ENCODE measurements at regions not wholly inside any gene's neighbourhood (a gene's known extent, or its start where the extent isn't known, plus 50 kb on each side); places are given as distances from the start of the nearest gene placed in this dataset.
"Not testable (repeated sequence)": the region's sequence is repeated elsewhere in the genome, so short reads cannot be mapped to it uniquely, and the experiment has no call there.

- CTCF ChIA-PET: no interaction called here
- ATAC-seq (ENCODE audit: low read depth): no peak
Measured at GRCh38 chr6:134768931-134769330, 181.0 kb downstream of the ALDH8A1 start.

GRCh38 chr6:134766497-134766896, 183.4 kb downstream of the ALDH8A1 start:
- H3K36me3 Mint-ChIP-seq (ENCODE audit: low read depth): no peaks in the 10 kb centered on the region
- ATAC-seq (ENCODE audit: low read depth) (no peak), DNase-seq (no peak)
- H3K4me1 Mint-ChIP-seq: no peaks in the 10 kb centered on the region
- CTCF ChIA-PET: no interaction called here
- intact Hi-C loops (cut with micrococcal nuclease): no loop called here
- H3K27me3 Mint-ChIP-seq: peaks cover 9% of the 10 kb centered on the region
- H3K27ac Mint-ChIP-seq: no peak overlapping the region
- no peak overlapping the region for H3K4me3 Mint-ChIP-seq
- no peak for TF ChIP-seq CTCF (IDR thresholded peaks at IDR 0.05)
- POLR2A ChIA-PET: no interaction called here
- H3K9me3 Mint-ChIP-seq: peaks cover 3% of the 10 kb centered on the region

More at GRCh38 chr6:134768931-134769330, 181.0 kb downstream of the ALDH8A1 start:
- no peaks in the 10 kb centered on the region for H3K9me3 Mint-ChIP-seq
- no peaks in the 10 kb centered on the region for H3K4me1 Mint-ChIP-seq
- no peak for TF ChIP-seq CTCF (IDR thresholded peaks at IDR 0.05)
- H3K4me3 Mint-ChIP-seq: no peak overlapping the region
- H3K36me3 Mint-ChIP-seq (ENCODE audit: low read depth): no peaks in the 10 kb centered on the region
- no peak for DNase-seq
- intact Hi-C loops (cut with micrococcal nuclease): no loop called here
- H3K27me3 Mint-ChIP-seq: peaks cover 7% of the 10 kb centered on the region
- no peak overlapping the region for H3K27ac Mint-ChIP-seq
- POLR2A ChIA-PET: no interaction called here

GRCh38 chr6:134764741-134765140, 185.2 kb downstream of the ALDH8A1 start:
- DNase-seq: no peak
- Mint-ChIP-seq H3K4me1 (no peaks in the 10 kb centered on the region), H3K9me3 (peaks cover 3% of the 10 kb centered on the region), H3K36me3 (ENCODE audit: low read depth) (no peaks in the 10 kb centered on the region), H3K4me3 (no peak overlapping the region), H3K27me3 (peaks cover 9% of the 10 kb centered on the region), H3K27ac (no peak overlapping the region)
- POLR2A ChIA-PET: no interaction called here
- intact Hi-C loops (cut with micrococcal nuclease): no loop called here
- ATAC-seq (ENCODE audit: low read depth): no peak
- no peak for TF ChIP-seq CTCF (IDR thresholded peaks at IDR 0.05)
- CTCF ChIA-PET: no interaction called here

DNA sequence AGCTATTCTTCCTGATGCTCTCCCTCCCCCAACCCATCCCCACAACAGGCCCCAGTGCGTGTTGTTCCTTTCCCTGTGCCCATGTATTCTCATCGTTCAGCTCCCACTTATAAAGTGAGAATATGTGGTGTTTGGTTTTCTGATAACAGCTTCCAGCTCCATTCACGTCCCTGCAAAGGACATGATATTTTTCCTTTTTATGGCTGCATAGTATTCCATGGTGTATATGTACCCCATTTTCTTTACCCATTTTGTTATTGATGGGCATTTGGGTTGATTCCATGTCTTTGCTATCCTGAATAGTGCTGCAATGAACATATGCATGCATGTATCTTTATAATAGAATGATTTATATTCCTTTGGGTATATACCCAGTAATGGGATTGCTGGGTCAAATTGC, 186.3 kb downstream of the ALDH8A1 start:
- H3K27me3 Mint-ChIP-seq, CTCF ChIA-PET: not testable (repeated sequence)

DNA sequence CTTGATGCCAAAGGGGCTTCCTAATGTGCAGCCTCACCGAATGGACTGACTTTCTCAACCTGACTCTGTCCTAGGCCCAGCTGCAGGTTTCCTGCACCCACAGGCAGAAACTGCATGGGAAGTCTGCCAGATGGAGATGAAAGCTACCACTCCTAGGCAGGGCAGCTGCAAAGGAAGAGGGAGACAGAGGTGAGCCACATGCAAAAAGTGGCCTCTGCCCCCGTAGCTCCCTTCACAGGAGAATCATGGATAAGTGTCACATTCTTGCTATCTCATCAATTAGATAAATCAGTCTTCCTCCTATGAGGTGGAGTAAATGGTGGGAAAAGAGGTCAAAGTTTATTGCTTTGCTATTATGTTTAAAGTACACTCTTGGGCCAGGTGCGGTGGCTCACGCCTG, 191.3 kb downstream of the ALDH8A1 start:
- H3K27me3 Mint-ChIP-seq: peaks cover 2% of the 10 kb centered on the region
- H3K36me3 Mint-ChIP-seq (ENCODE audit: low read depth): no peaks in the 10 kb centered on the region
- CTCF ChIA-PET: no interaction called here
- ATAC-seq (ENCODE audit: low read depth) (no peak), DNase-seq (no peak)
- H3K4me3 Mint-ChIP-seq: no peak overlapping the region
- H3K9me3 Mint-ChIP-seq: peaks cover 3% of the 10 kb centered on the region
- H3K27ac Mint-ChIP-seq: no peak overlapping the region
- no peaks in the 10 kb centered on the region for H3K4me1 Mint-ChIP-seq
- intact Hi-C loops (cut with micrococcal nuclease): no loop called here
- POLR2A ChIA-PET: no interaction called here
- TF ChIP-seq CTCF (IDR thresholded peaks at IDR 0.05): no peak

More for the DNA sequence above, 186.3 kb downstream of the ALDH8A1 start:
- H3K9me3 Mint-ChIP-seq; H3K4me3 Mint-ChIP-seq; DNase-seq; H3K36me3 Mint-ChIP-seq (ENCODE audit: low read depth); ATAC-seq (ENCODE audit: low read depth); intact Hi-C loops (cut with micrococcal nuclease); H3K4me1 Mint-ChIP-seq; POLR2A ChIA-PET; H3K27ac Mint-ChIP-seq: not testable (repeated sequence)

DNA sequence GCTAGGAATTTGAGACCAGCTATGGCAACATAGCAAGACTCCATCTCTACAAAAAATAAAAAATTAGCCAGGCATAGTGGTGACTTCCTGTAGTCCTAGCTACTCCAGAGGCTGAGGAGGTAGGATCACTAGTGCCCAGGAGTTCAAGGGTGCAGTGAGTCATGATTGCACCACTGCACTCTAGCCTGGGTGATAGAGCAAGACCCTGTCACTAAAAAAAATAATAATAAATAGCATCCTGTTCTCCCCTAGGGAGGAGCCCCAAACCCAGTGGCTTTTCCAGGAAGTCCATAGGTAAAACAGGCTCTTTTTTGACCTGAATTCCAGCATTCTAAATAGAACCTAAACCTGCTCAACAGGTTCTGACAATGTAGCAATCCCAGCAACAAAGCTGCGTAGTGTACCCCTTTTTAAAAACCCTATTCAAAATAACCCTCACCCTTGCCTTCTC, 192.0 kb downstream of the ALDH8A1 start:
- POLR2A ChIA-PET: no interaction called here
- Mint-ChIP-seq H3K27me3 (no peaks in the 10 kb centered on the region), H3K4me3 (no peak overlapping the region), H3K36me3 (ENCODE audit: low read depth) (no peaks in the 10 kb centered on the region), H3K27ac (no peak overlapping the region), H3K9me3 (no peaks in the 10 kb centered on the region), H3K4me1 (no peaks in the 10 kb centered on the region)
- no peak for TF ChIP-seq CTCF (IDR thresholded peaks at IDR 0.05)
- CTCF ChIA-PET: no interaction called here
- no peak for DNase-seq
- no peak for ATAC-seq (ENCODE audit: low read depth)
- intact Hi-C loops (cut with micrococcal nuclease): no loop called here
